CD14-positive monocyte (primary cell): ENCODE measurements at regions not wholly inside any gene's neighbourhood (a gene's known extent, or its start where the extent isn't known, plus 50 kb on each side); places are given as distances from the start of the nearest gene placed in this dataset.

ENCODE experiments used
- DNase-seq, 3 donors: peaks; one replicate each; pipeline ENCODE4 v3.0.0-alpha.2; 2011 to 2022
- H2AFZ ChIP-seq: 2 replicates; pipeline ENCODE4 v1.6.0; 2012; ENCODE audit warnings: mild to moderate bottlenecking, low read depth, low read length, inconsistent platforms; ENCODE audit not compliant: insufficient read depth, poor library complexity, severe bottlenecking
- H3K27ac ChIP-seq, 2 donors: 1 replicate in 1 of 2; 2 replicates in 1 of 2; pipeline ENCODE4 v1.5.1; 2012 to 2013; ENCODE audit warnings: low read length in 2 of 2, control low read depth in 1 of 2, inconsistent platforms in 1 of 2, low read depth in 1 of 2, mild to moderate bottlenecking in 1 of 2
- H3K27me3 ChIP-seq, 2 donors: one replicate each; pipeline versions ENCODE4 v1.6.0 to v1.6.1; 2011 to 2013; ENCODE audit warnings: low read length in 2 of 2; ENCODE audit not compliant: control insufficient read depth in 2 of 2, insufficient read depth in 2 of 2
- H3K36me3 ChIP-seq, 2 donors: replicated peaks in 1 of 2; 1 replicate in 1 of 2; 2 replicates in 1 of 2; pipeline versions ENCODE4 v1.5.1 to v1.6.1; 2012 to 2013; ENCODE audit warnings: low read length in 2 of 2, control low read depth in 1 of 2, inconsistent platforms in 1 of 2, mild to moderate bottlenecking in 1 of 2; ENCODE audit not compliant: insufficient read depth in 2 of 2, control insufficient read depth in 1 of 2
- H3K4me1 ChIP-seq, 2 donors: 1 replicate in 1 of 2; 2 replicates in 1 of 2; pipeline versions ENCODE4 v1.5.1 to v1.6.1; 2012 to 2013; ENCODE audit warnings: low read length in 2 of 2, control low read depth in 1 of 2, inconsistent platforms in 1 of 2, mild to moderate bottlenecking in 1 of 2, moderate library complexity in 1 of 2; ENCODE audit not compliant: insufficient read depth in 2 of 2, control insufficient read depth in 1 of 2
- H3K4me2 ChIP-seq: replicated peaks from 2 replicates; pipeline ENCODE3; 2012; ENCODE audit warnings: low read length, moderate library complexity, mild to moderate bottlenecking; ENCODE audit not compliant: poor library complexity, severe bottlenecking; ENCODE audit errors: extremely low read depth
- H3K4me3 ChIP-seq, 3 experiments: fragments of 200-600 bp in 1 of 3; sonication (generic) in 1 of 3; replicated peaks in 1 of 3; 1 replicate in 2 of 3; 2 replicates in 1 of 3; pipeline ENCODE4 v1.5.1; 2011 to 2013; ENCODE audit warnings: low read length in 3 of 3, mild to moderate bottlenecking in 3 of 3, control low read depth in 2 of 3, low read depth in 2 of 3, inconsistent platforms in 1 of 3, moderate library complexity in 1 of 3
- H3K79me2 ChIP-seq: 2 replicates; pipeline ENCODE4 v1.6.0; 2012; ENCODE audit warnings: mild to moderate bottlenecking, control low read depth, inconsistent platforms, low read length, moderate library complexity; ENCODE audit not compliant: insufficient read depth
- H3K9ac ChIP-seq: 2 replicates; pipeline ENCODE4 v1.6.0; 2017; ENCODE audit warnings: low read length, mild to moderate bottlenecking; ENCODE audit not compliant: insufficient read depth, poor library complexity, severe bottlenecking
- H3K9me3 ChIP-seq, 2 donors: replicated peaks in 1 of 2; 1 replicate in 1 of 2; 2 replicates in 1 of 2; pipeline versions ENCODE4 v1.5.1 to v1.6.1; 2012 to 2013; ENCODE audit warnings: low read length in 2 of 2, control low read depth in 1 of 2; ENCODE audit not compliant: control insufficient read depth in 1 of 2, insufficient read depth in 1 of 2
- H4K20me1 ChIP-seq: 2 replicates; pipeline ENCODE4 v1.6.0; 2012; ENCODE audit warnings: mild to moderate bottlenecking, low read length, control low read depth, moderate library complexity; ENCODE audit not compliant: insufficient read depth
- H3K27ac Mint-ChIP-seq, 7 donors: one replicate each; pipeline ENCODE4 v1.8.0; 2020; ENCODE audit warnings: mild to moderate bottlenecking in 7 of 7, mixed read lengths in 7 of 7, moderate library complexity in 6 of 7, inconsistent platforms in 2 of 7
- H3K27me3 Mint-ChIP-seq, 3 donors: one replicate each; pipeline ENCODE4 v1.8.0; 2021 to 2022; ENCODE audit warnings: low read depth in 3 of 3, mild to moderate bottlenecking in 3 of 3, mixed read lengths in 3 of 3, moderate library complexity in 3 of 3, inconsistent platforms in 1 of 3
- H3K36me3 Mint-ChIP-seq, 2 donors: one replicate each; pipeline ENCODE4 v1.8.0; 2020; ENCODE audit warnings: mixed read lengths in 2 of 2, inconsistent platforms in 1 of 2, mild to moderate bottlenecking in 1 of 2
- H3K4me1 Mint-ChIP-seq: one replicate; pipeline ENCODE4 v1.8.0; 2020; ENCODE audit warnings: mild to moderate bottlenecking, mixed read lengths
- H3K4me3 Mint-ChIP-seq, 2 donors: one replicate each; pipeline ENCODE4 v1.8.0; 2020; ENCODE audit warnings: mild to moderate bottlenecking in 2 of 2, mixed read lengths in 2 of 2, moderate library complexity in 1 of 2
- H3K9me3 Mint-ChIP-seq, 7 donors: one replicate each; pipeline ENCODE4 v1.8.0; 2020 to 2022; ENCODE audit warnings: mixed read lengths in 7 of 7, mild to moderate bottlenecking in 6 of 7, moderate library complexity in 6 of 7, inconsistent platforms in 2 of 7
- CTCF ChIP-seq: fragments of 200-600 bp; IDR thresholded peaks from one replicate; pipeline ENCODE4 v1.8.0; 2022; ENCODE audit warnings: antibody characterized with exemption, mild to moderate bottlenecking
- WGBS: methylation state at CpG from one replicate; pipeline ENCODE4 v1.1.5; 2013; ENCODE audit warnings: missing lambda C conversion rate; ENCODE audit not compliant: insufficient coverage; 5-methylcytosine and 5-hydroxymethylcytosine counted together
- intact Hi-C, 2 donors: fragments of 100-400 bp; cut with micrococcal nuclease; formaldehyde crosslinking; loops; one replicate each; pipeline versions ENCODE4 v1.15.0 to v1.15.1; 2023

- Mint-ChIP-seq H3K27me3 (peaks cover 6 to 8% (median 8%) of the 10 kb centered on the region in 3 donors), H3K36me3 (no peaks in the 10 kb centered on the region)
- H3K9ac ChIP-seq: no peak overlapping the region
Observed at GRCh38 chr16:86946981-86947380, 368.6 kb downstream of the FOXL1 start.

GRCh38 chr16:86948046-86948445 lies 369.1 kb downstream of the C16orf95 start:
- intact Hi-C loops: no loop called here
- no peak overlapping the region for H2AFZ ChIP-seq
- no peaks in the 10 kb centered on the region for H4K20me1 ChIP-seq
- Mint-ChIP-seq H3K4me3 (no peak overlapping the region), H3K27ac (no peak overlapping the region), H3K4me1 (no peaks in the 10 kb centered on the region), H3K36me3 (no peaks in the 10 kb centered on the region), H3K9me3 (peaks cover 0 to 7% (median 2%) of the 10 kb centered on the region in 7 donors), H3K27me3 (peaks cover 9 to 11% (median 9%) of the 10 kb centered on the region in 3 donors)
- DNase-seq: no peak
- no peaks in the 10 kb centered on the region for H3K79me2 ChIP-seq
- H3K9ac ChIP-seq: no peak overlapping the region
- no peak overlapping the region for H3K27ac ChIP-seq
- no peak overlapping the region for H3K4me3 ChIP-seq
- H3K4me1 ChIP-seq: peaks cover 0 to 4% of the 10 kb centered on the region in 2 donors
- H3K27me3 ChIP-seq: no peaks in the 10 kb centered on the region
- 92% methylated on average over 8 of the region's 12 CpGs for WGBS
- TF ChIP-seq CTCF: no peak
- H3K4me2 ChIP-seq: no peak overlapping the region
- peaks cover 0 to under 1% of the 10 kb centered on the region in 2 donors for H3K9me3 ChIP-seq
- H3K36me3 ChIP-seq: no peaks in the 10 kb centered on the region

More at GRCh38 chr16:86946981-86947380, 368.6 kb downstream of the FOXL1 start:
- no peak overlapping the region for H3K27ac ChIP-seq
- no peak overlapping the region for H3K27ac Mint-ChIP-seq
- H3K9me3 Mint-ChIP-seq: peaks cover 0 to under 1% (median 0%) of the 10 kb centered on the region in 7 donors
- no peaks in the 10 kb centered on the region for H3K9me3 ChIP-seq
- no peaks in the 10 kb centered on the region for H3K79me2 ChIP-seq
- TF ChIP-seq CTCF: no peak
- H3K4me2 ChIP-seq: no peak overlapping the region
- no peak overlapping the region for H2AFZ ChIP-seq
- intact Hi-C loops: no loop called here
- no peaks in the 10 kb centered on the region for H4K20me1 ChIP-seq
- H3K36me3 ChIP-seq: no peaks in the 10 kb centered on the region
- WGBS: 92% methylated on average over 10 of the region's 10 CpGs
- no peak overlapping the region for H3K4me3 ChIP-seq
- no peaks in the 10 kb centered on the region for H3K4me1 Mint-ChIP-seq
- no peak for DNase-seq
- no peak overlapping the region for H3K4me3 Mint-ChIP-seq
- no peaks in the 10 kb centered on the region for H3K4me1 ChIP-seq
- H3K27me3 ChIP-seq: no peaks in the 10 kb centered on the region
